HG03097 (cell line): ENCODE measurements at regions not wholly inside any gene's neighbourhood (a gene's known extent, or its start where the extent isn't known, plus 50 kb on each side); places are given as distances from the start of the nearest gene placed in this dataset.
A peak's percentile ranks its signal among the peaks of the same experiment; 100 is the strongest.

Experiments used
- ATAC-seq: cut with Tn5 transposase; IDR thresholded peaks from one replicate; pipeline ENCODE4 v1.9.1; 2021; ENCODE audit not compliant: unreplicated experiment, low FRiP score

GRCh38 chr6:28585335-28585734 lies 59.7 kb downstream of the GPX5 start:
- no peak for ATAC-seq

DNA sequence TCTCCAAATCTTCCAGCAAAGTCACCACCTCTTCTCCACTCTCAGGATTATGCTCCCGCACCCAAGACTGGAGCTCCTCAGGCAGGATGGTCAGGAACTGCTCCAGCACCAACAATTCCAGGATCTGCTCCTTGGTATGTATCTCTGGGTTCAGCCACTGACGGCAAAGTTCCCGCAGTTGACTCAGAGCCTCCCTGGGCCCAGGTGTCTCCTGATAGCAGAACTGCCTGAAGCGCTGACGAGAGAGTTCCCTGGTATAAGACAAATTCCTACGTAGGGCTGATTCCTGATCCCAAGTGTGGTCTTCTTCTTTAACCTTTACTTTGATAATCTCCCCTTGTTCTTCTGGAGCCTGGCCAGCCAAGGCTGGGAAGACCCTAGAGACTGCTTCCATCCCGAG lies 60.6 kb downstream of the GPX5 start:
- no peak for ATAC-seq

- peak; percentile 62 for ATAC-seq
Observed at GRCh38 chr6:28586962-28587745, 61.5 kb downstream of the GPX5 start.

GRCh38 chr6:28587746-28588075 lies 62.0 kb downstream of the GPX5 start:
- no peak for ATAC-seq

DNA sequence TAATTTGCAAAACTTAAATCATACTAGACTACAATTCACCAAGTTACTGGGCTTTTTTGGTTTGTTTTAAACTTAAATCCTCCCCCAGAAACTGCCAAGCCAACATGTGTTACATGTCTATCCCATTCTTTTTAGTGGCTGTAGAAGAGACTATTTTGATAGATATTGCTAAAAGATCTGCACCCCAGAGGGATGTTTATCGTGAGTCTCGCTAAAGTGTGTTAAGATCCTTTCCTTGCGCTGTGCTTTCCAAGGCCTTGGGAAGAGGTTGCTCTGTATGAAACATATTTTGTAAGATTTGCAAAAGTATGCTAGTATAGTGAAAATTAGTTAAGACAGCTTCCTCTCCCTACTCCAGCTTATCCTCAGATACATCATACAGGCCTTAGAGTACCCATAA lies 63.0 kb downstream of the GPX5 start:
- ATAC-seq, result no peak

DNA sequence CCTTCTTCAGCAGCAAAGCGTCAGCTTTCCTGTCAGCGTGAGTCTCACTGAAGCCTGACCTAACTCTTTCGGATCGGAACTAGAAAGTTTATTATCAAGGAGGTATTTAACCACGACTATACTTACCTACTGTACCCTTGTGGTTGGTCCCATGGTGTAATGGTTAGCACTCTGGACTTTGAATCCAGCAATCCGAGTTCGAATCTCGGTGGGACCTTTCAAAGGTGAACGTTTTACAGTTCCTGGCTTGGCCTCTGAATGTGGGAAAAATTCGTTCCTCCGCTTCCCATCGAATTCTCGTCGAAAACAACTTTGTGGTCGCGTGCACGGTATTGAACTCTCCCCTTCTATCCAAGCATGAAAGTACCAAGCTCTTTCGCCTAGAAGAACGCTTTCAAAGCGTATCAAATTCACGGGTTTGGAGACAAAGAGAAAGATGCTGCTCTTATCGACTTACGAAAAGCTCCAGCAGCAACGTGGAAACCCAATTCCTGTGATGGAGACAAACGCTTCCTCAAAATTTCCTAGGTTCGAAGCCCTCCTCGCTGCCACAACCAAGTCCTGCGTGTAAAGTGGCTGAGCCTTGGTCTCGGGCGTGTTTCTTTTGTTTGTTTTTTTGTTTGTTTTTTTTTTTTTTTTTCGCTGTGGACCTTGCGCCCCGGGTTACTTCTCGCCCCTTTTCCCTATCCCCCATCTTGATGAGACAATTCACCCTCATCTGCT lies 63.7 kb downstream of the GPX5 start:
- ATAC-seq, result no peak

DNA sequence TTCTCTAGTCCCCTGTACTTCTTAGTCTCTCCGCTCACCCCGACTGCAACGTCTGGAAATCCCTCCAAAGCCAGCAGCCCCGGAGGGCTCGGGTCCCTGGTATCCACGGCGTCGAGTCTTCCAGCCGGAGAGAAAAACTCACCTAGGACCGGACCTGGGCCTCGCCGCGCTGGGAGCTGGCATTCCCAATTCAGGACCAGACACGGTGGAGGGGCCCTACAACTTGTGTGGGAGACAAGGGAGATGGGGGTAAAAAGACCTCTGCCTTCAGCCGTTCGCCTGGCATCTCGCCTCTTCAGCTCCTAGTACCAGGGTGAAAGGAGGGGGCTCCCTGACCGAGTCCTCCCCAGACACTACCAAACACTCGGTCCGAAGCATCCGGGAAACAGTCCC lies 64.3 kb downstream of the GPX5 start:
- no peak for ATAC-seq

DNA sequence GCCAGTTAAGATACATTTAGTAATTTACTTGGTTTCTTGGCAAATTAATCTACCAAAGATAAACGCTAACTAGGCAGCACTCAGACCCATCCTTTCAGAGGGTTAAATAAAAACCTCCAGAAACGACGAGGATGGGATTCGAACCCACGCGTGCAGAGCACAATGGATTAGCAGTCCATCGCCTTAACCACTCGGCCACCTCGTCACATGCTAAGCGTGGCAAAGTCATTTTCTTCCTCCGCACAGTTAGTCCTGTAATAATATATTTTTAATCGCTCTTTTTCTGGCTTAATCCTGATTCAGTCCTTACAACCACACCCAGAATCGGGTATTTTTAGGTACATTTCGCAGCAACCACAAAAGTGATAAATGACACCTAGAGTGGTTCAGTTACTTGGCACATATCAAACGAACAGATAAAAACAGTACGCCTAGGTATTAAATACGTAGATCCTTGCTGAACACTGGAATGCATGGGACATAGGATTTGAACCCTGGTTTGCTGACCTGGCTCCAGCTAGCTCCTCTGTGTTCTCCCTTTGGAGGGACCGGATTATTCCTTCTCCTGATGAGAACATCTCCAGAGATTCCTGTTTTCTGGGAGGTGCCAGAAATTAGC lies 71.6 kb downstream of the GPX5 start:
- no peak for ATAC-seq

DNA sequence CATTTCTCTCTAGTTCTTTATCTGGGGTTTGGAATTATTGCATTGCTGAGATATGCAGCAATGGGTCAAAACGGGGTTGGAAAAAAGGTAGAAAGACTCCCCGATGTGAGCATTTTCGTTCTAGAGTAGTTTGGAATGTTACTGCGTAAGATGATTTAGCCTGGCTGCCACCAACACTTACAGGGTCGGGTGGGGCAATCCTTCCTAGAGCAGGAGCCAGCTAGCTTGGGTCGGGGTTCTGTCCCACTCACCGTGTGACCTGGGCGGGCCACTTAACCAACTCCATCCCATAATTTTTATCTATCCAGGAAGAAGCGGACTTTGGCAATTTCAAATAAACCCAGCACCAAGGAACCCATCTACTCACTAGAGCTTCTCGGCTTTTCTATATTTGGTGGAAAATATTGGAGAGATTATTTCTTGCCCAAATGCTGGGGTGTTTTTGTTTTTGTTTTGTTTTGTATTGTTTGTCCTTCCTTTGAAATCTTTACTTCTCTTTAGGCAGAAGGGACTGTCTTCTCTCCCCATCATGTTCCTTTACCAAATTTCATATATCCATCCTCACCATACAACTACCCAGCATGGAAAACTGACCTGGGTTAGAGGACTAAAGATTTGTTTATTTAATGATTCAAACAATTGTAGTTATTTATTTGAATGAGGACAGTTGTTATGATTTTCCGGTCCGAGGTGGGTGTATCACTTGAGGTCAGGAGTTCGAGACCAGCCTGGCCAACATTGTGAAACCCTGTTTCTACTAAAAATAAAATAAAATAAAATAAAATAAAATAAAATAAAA lies 72.4 kb downstream of the GPX5 start:
- no peak for ATAC-seq

- ATAC-seq, result no peak
Observed at GRCh38 chr6:28598757-28599686, 73.3 kb downstream of the GPX5 start.

GRCh38 chr6:28600245-28600644 lies 74.6 kb downstream of the GPX5 start:
- no peak for ATAC-seq

DNA sequence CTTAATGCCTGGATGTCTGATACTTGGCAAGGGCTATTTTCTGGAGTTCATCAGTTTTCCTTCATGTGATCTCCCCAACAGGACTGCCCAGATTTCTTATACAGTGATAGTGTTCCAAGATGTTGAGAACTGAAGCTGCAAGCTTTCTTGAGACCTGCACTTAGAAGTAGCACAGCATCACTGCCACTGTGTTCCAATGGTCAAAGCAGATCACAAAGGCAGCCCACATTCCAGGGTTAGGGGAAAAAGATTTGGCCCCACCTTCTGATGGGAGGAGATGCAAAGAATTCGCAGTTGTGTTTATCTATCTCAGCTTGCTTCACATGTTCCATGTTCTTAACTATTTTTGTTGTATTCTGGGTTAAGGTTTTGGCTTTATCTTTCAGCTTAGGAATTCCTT lies 78.2 kb downstream of the GPX5 start:
- ATAC-seq, result no peak

- ATAC-seq, result no peak
Observed at GRCh38 chr6:28606424-28607391, 81.0 kb downstream of the GPX5 start.

- ATAC-seq, result no peak
Observed at GRCh38 chr6:28607990-28608389, 82.3 kb downstream of the GPX5 start.

- ATAC-seq, result no peak
Observed at GRCh38 chr6:28609672-28610071, 84.0 kb downstream of the GPX5 start.

GRCh38 chr6:28615616-28615954 lies 89.9 kb downstream of the GPX5 start:
- ATAC-seq, result no peak

- no peak for ATAC-seq
Observed at GRCh38 chr6:28615955-28616747, 90.5 kb downstream of the GPX5 start.

DNA sequence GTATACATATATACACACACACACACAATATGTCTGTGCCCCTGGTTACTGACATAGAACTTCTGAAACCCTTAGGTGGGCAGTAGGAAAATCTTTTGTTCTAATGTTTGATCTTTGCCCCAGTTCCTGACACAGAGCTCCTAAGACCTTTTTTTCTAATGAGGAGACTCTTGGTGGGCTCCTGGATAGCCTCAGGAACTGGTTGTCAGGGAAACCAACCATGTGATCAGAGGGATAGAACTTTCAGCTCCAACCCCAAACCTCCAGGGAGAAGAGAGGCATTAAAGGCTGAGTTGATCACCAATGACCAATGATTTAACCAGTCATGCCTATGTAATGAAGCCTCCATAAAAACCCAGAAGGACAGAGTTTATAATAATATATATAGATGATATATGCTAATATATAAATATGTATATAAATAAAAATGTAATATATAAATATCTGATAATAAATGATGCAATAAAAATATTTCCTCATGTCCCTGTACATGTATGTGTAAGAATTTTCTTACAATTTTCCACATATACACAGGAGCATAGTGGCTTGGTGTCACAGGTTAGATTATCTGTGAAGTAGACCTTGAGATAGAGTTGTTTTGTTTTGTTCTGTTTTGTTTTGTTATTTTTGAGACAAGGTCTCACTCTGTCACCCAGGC lies 93.3 kb downstream of the GPX5 start:
- ATAC-seq, result no peak
